Effector memory CD4-positive, alpha-beta T cell (primary cell): ENCODE measurements at regions not wholly inside any gene's neighbourhood (a gene's known extent, or its start where the extent isn't known, plus 50 kb on each side); places are given as distances from the start of the nearest gene placed in this dataset.

Experiments used
- DNase-seq, 3 donors: peaks; one replicate each; pipeline ENCODE4 v3.0.0-alpha.2; 2020
- H3K27ac ChIP-seq: 2 replicates; pipeline ENCODE4 v1.7.0; 2013; ENCODE audit warnings: mild to moderate bottlenecking, low read length, moderate library complexity; ENCODE audit not compliant: insufficient read depth, poor library complexity, severe bottlenecking
- H3K27me3 ChIP-seq: replicated peaks from 2 replicates; pipeline ENCODE4 v1.7.0; 2013; ENCODE audit warnings: mild to moderate bottlenecking, low read length; ENCODE audit not compliant: insufficient read depth, control insufficient read depth, poor library complexity, severe bottlenecking
- H3K36me3 ChIP-seq: 2 replicates; pipeline ENCODE4 v1.7.0; 2013; ENCODE audit warnings: mild to moderate bottlenecking, low read length, moderate library complexity; ENCODE audit not compliant: control insufficient read depth, insufficient read depth
- H3K4me1 ChIP-seq: 2 replicates; pipeline ENCODE4 v1.7.0; 2013; ENCODE audit warnings: low read length, mild to moderate bottlenecking; ENCODE audit not compliant: control insufficient read depth, insufficient read depth, poor library complexity, severe bottlenecking
- H3K4me3 ChIP-seq: 2 replicates; pipeline ENCODE4 v1.7.0; 2013; ENCODE audit warnings: low read length, low read depth, mild to moderate bottlenecking; ENCODE audit not compliant: insufficient read depth, poor library complexity, severe bottlenecking
- H3K9me3 ChIP-seq: 2 replicates; pipeline ENCODE4 v1.7.0; 2013; ENCODE audit warnings: mild to moderate bottlenecking, low read length, moderate library complexity; ENCODE audit not compliant: control insufficient read depth

DNA sequence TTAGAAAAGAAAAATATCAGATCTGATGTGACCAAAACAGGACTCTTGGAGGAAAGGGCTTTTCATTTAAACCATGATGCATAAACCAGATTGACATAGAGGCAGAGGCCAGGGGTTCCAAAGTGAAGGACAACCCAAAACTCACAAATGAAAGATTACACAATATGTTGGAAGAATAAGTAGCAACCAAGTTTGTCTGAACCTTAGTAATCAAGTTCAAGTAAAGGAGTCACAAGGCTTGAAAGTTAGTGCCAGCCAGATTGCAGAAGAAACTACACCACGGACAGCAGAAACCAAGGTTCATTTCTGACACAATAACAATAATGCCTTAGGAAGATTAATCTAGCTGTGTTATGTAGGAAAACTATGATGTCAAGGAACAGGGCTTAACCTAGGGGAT lies 124.6 kb downstream of the ZC3H11B start:
- no peak for DNase-seq
- H3K4me3 ChIP-seq = no peak overlapping the region
- no peaks in the 10 kb centered on the region for H3K27me3 ChIP-seq
- H3K4me1 ChIP-seq = no peaks in the 10 kb centered on the region
- no peaks in the 10 kb centered on the region for H3K36me3 ChIP-seq
- H3K9me3 ChIP-seq = no peaks in the 10 kb centered on the region
- no peak overlapping the region for H3K27ac ChIP-seq

DNA sequence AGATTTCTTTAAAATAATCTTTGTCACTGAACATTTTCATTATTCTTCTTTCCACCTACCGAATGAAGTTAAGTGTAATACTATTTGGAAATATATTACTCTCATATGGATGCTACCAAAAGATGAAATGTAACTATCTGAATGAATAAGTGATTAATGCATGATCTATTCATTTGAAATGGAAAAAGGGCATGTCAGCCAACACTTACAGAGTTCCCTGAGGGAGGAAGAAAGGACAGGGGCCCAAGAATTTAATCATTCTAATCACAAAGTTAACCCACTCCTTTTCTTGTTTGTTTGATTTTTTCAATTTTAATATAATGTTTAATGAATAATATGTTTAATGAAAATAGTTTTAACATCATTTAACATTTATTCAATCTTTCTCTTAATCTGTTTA lies 129.4 kb downstream of the ZC3H11B start:
- H3K27ac ChIP-seq = no peak overlapping the region
- DNase-seq = no peak
- no peak overlapping the region for H3K4me3 ChIP-seq
- H3K9me3 ChIP-seq = no peaks in the 10 kb centered on the region
- H3K4me1 ChIP-seq = no peaks in the 10 kb centered on the region
- H3K27me3 ChIP-seq = no peaks in the 10 kb centered on the region
- no peaks in the 10 kb centered on the region for H3K36me3 ChIP-seq

DNA sequence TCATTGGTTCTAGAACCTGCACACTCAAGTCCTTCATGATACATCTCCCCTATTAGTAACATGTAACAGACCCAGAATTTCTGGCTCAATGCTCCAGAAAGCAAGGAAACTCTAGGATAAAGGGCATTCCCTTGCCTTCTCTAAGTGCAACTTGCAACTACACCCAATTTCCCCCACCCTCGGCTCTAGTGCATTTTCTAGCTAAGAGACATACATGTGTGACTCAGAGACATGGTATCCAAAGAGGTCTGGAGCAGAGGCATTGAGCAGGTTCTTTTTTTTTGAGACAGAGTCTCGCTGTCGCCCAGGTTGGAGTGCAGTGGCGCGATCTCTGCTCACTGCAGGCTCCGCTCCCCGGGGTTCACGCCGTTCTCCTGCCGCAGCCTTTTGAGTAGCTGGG lies 132.9 kb downstream of the ZC3H11B start:
- DNase-seq = no peak
- Histone ChIP-seq H3K27me3 (no peaks in the 10 kb centered on the region), H3K4me3 (no peak overlapping the region), H3K36me3 (no peaks in the 10 kb centered on the region), H3K4me1 (no peaks in the 10 kb centered on the region), H3K27ac (no peak overlapping the region), H3K9me3 (no peaks in the 10 kb centered on the region)

DNA sequence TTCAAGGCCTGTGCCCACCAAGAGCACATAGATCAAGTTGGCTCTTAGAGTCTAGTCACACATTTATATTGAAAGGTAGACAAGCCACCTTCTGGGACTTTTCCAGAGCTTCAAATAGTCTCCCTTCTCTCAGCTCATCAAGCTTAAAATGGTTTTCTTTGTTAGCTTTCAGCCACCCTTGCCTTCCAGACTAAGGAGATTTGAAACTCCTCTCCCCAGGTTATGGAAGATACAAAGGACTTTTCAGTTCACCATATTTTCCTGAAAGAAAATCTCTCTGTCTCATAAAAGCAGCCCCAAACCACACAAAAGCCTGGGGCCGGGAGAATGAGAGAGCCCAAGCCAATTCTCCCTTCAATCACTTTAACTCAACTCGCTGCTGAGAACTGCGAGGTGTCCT lies 134.1 kb downstream of the ZC3H11B start:
- Histone ChIP-seq H3K4me3 (no peak overlapping the region), H3K27ac (no peak overlapping the region), H3K27me3 (no peaks in the 10 kb centered on the region), H3K9me3 (no peaks in the 10 kb centered on the region), H3K4me1 (no peaks in the 10 kb centered on the region), H3K36me3 (no peaks in the 10 kb centered on the region)
- DNase-seq = no peak

DNA sequence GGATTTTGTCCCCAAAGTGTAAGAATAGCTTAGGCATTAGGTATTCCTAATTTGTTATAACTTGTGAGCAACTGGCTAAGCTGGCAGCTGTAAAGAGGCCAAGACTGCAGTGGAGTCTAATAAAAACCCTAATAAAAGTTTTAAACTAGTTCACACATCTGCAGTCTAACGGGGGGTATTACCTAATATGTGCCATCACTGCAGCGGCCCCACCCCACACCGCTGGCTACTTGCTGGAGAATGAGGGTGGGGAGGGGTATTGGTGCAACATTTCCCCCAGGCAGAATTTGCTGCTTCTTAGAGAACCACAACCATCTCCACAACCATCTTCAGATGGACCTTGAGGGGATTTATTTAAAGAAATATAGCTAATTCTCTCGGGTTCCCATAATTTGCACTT lies 135.0 kb downstream of the ZC3H11B start:
- Histone ChIP-seq H3K27me3 (no peaks in the 10 kb centered on the region), H3K27ac (no peak overlapping the region), H3K4me3 (no peak overlapping the region), H3K36me3 (no peaks in the 10 kb centered on the region), H3K4me1 (no peaks in the 10 kb centered on the region), H3K9me3 (no peaks in the 10 kb centered on the region)
- DNase-seq = no peak

DNA sequence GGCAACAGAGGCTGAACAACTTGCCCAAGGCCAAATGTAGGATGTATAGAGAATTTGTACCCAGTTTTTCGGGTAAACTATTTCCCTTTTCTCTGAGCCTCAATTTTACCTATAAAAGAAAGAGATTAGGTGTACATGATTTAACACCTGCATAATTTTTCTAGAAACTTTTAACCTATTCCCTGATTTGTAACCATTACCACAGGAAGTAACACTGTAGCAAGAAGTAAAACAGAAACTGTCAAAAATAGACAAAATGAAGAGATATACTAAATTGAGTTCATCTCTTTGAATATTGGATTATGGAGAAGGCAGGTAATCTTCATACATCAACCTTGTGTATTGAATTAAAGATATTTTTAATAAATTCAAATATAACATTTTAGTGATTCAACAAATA lies 136.2 kb downstream of the ZC3H11B start:
- Histone ChIP-seq H3K4me3 (no peak overlapping the region), H3K36me3 (no peaks in the 10 kb centered on the region), H3K4me1 (no peaks in the 10 kb centered on the region), H3K9me3 (no peaks in the 10 kb centered on the region), H3K27me3 (no peaks in the 10 kb centered on the region), H3K27ac (no peak overlapping the region)
- DNase-seq = no peak

DNA sequence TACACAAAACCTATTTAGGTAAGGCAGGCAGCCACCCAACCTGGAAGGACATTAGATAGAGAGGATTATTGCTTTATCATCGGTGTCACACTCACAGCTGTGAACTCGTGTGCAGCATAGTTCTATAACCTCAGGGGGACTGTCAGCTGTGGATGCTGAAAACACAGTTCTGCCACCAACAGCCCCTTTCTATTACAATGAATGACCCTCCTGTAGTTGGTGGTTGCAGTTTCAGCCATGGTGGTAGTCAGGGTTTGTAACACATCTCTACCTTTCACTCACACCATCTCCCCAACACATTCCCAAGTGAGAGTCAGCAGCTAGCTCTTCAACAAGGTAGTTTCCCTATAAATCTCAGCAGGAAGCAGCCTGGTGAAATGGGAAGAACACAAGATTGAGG lies 136.8 kb downstream of the ZC3H11B start:
- no peaks in the 10 kb centered on the region for H3K9me3 ChIP-seq
- H3K4me1 ChIP-seq = no peaks in the 10 kb centered on the region
- H3K36me3 ChIP-seq = no peaks in the 10 kb centered on the region
- no peaks in the 10 kb centered on the region for H3K27me3 ChIP-seq
- H3K27ac ChIP-seq = no peak overlapping the region
- no peak overlapping the region for H3K4me3 ChIP-seq
- DNase-seq = no peak

DNA sequence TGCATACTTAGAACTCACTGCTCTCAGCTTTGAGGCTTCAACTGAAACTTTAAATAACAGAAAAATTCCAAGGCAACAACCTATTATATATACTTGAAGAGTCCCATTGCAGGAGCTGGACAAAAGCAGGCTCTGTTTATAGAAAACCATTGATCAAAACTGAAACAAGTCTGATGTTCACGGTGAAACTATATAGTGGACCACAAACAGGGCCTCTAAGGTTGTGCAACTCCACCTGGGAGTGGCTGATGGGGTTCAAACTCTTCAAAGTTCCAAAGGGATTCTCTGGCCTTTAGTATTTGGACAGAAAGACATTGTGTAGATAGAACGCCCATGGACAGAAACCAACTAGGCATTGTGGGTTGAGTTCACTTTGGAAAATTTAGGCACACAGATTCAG lies 140.3 kb downstream of the ZC3H11B start:
- no peak for DNase-seq
- H3K36me3 ChIP-seq = no peaks in the 10 kb centered on the region

DNA sequence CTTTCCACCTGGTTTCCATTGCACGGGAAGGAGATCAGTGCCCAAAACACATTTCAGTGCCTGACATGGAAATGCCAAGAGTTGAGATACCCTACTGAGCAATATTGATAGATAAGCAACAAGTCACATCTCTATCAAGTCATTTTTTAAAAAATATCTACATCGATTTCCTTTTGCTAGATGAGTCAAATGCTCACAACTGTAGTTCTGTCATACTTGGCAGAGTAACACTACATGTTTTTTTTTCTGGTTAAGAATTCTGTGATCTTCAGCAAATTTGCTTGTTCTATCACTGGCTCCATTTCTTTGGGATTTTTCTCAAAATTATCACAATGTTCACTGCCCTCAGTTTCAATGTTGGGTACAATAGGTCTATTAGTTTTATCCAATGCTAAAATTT lies 145.4 kb downstream of the ZC3H11B start:
- Histone ChIP-seq H3K27ac (no peak overlapping the region), H3K27me3 (no peaks in the 10 kb centered on the region), H3K9me3 (no peaks in the 10 kb centered on the region), H3K4me3 (no peak overlapping the region), H3K36me3 (no peaks in the 10 kb centered on the region), H3K4me1 (no peaks in the 10 kb centered on the region)
- no peak for DNase-seq

More for the DNA sequence above, 140.3 kb downstream of the ZC3H11B start:
- Histone ChIP-seq H3K4me1 (no peaks in the 10 kb centered on the region), H3K9me3 (no peaks in the 10 kb centered on the region), H3K4me3 (no peak overlapping the region), H3K27me3 (no peaks in the 10 kb centered on the region), H3K27ac (no peak overlapping the region)

DNA sequence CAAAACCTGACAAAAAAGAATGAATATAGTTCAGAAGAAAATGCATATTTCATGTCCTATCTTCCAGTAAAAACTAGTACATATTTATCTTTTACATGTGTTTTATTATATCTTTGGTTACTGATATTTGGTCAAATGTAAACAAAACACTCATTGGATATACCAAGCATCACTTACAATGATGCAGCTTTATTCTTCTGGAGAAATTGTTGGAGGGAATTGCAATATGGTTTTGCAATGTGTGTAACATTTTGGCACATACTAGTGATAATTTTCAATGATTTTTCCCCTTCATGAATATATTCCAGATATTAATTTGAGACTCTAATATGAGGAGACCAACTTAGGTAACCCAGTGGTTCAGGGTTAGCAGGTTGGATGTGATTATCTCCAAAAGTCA lies 146.1 kb downstream of the ZC3H11B start:
- no peaks in the 10 kb centered on the region for H3K4me1 ChIP-seq
- no peaks in the 10 kb centered on the region for H3K9me3 ChIP-seq
- H3K36me3 ChIP-seq = no peaks in the 10 kb centered on the region
- H3K27me3 ChIP-seq = no peaks in the 10 kb centered on the region
- H3K27ac ChIP-seq = no peak overlapping the region
- DNase-seq = no peak
- H3K4me3 ChIP-seq = no peak overlapping the region
